T-helper 2 cell treated with Interferon-gamma antibody and Interleukin-4, amounts not matched to agents 5 μg/mL and 100 μg/mL, for 36 hours (primary cell): ENCODE measurements at regions not wholly inside any gene's neighbourhood (a gene's known extent, or its start where the extent isn't known, plus 50 kb on each side); places are given as distances from the start of the nearest gene placed in this dataset.

Source experiments
- DNase-seq: peaks from one replicate; pipeline ENCODE4 v3.0.0; 2021; ENCODE audit warnings: low spot score
- H3K27ac Mint-ChIP-seq: one replicate; pipeline ENCODE4 v1.8.0; 2021; ENCODE audit warnings: mild to moderate bottlenecking, mixed read lengths
- H3K27me3 Mint-ChIP-seq: one replicate; pipeline ENCODE4 v1.8.0; 2021; ENCODE audit warnings: low read depth, mixed read lengths
- H3K36me3 Mint-ChIP-seq: one replicate; pipeline ENCODE4 v1.8.0; 2021; ENCODE audit warnings: low read depth, mixed read lengths
- H3K4me1 Mint-ChIP-seq: one replicate; pipeline ENCODE4 v1.8.0; 2021; ENCODE audit warnings: low read depth, mixed read lengths
- H3K4me3 Mint-ChIP-seq: one replicate; pipeline ENCODE4 v1.8.0; 2022; ENCODE audit warnings: mild to moderate bottlenecking, moderate library complexity, mixed read lengths
- H3K9me3 Mint-ChIP-seq: one replicate; pipeline ENCODE4 v1.8.0; 2021; ENCODE audit warnings: mixed read lengths

GRCh38 chr6:133689863-133690262 lies 199.1 kb upstream of the TCF21 start:
- no peaks in the 10 kb centered on the region for H3K4me1 Mint-ChIP-seq
- no peaks in the 10 kb centered on the region for H3K27me3 Mint-ChIP-seq
- H3K36me3 Mint-ChIP-seq: no peaks in the 10 kb centered on the region
- H3K27ac Mint-ChIP-seq: no peak overlapping the region
- H3K4me3 Mint-ChIP-seq: no peak overlapping the region
- DNase-seq: no peak
- no peaks in the 10 kb centered on the region for H3K9me3 Mint-ChIP-seq

- H3K27me3 Mint-ChIP-seq: no peaks in the 10 kb centered on the region
- no peak overlapping the region for H3K27ac Mint-ChIP-seq
- no peak overlapping the region for H3K4me3 Mint-ChIP-seq
- DNase-seq: no peak
- H3K9me3 Mint-ChIP-seq: no peaks in the 10 kb centered on the region
- no peaks in the 10 kb centered on the region for H3K36me3 Mint-ChIP-seq
- H3K4me1 Mint-ChIP-seq: no peaks in the 10 kb centered on the region
Measured at GRCh38 chr6:133693565-133693964, 195.3 kb upstream of the TCF21 start.

- H3K4me1 Mint-ChIP-seq: no peaks in the 10 kb centered on the region
- H3K36me3 Mint-ChIP-seq: no peaks in the 10 kb centered on the region
- no peak for DNase-seq
- H3K27ac Mint-ChIP-seq: no peak overlapping the region
- H3K4me3 Mint-ChIP-seq: no peak overlapping the region
- H3K27me3 Mint-ChIP-seq: peaks cover 4% of the 10 kb centered on the region
- H3K9me3 Mint-ChIP-seq: no peaks in the 10 kb centered on the region
Measured at GRCh38 chr6:133697185-133697584, 191.7 kb upstream of the TCF21 start.

GRCh38 chr6:133697666-133698065 lies 191.2 kb upstream of the TCF21 start:
- no peaks in the 10 kb centered on the region for H3K4me1 Mint-ChIP-seq
- no peaks in the 10 kb centered on the region for H3K36me3 Mint-ChIP-seq
- DNase-seq: no peak
- H3K27me3 Mint-ChIP-seq: peaks cover 5% of the 10 kb centered on the region
- no peak overlapping the region for H3K4me3 Mint-ChIP-seq
- H3K27ac Mint-ChIP-seq: no peak overlapping the region
- H3K9me3 Mint-ChIP-seq: no peaks in the 10 kb centered on the region

GRCh38 chr6:133698272-133698671 lies 190.6 kb upstream of the TCF21 start:
- Mint-ChIP-seq H3K9me3 (no peaks in the 10 kb centered on the region), H3K27ac (no peak overlapping the region), H3K36me3 (no peaks in the 10 kb centered on the region), H3K4me1 (no peaks in the 10 kb centered on the region), H3K4me3 (no peak overlapping the region), H3K27me3 (peaks cover 5% of the 10 kb centered on the region)
- no peak for DNase-seq

GRCh38 chr6:133699741-133700385 lies 189.1 kb upstream of the TCF21 start:
- Mint-ChIP-seq H3K36me3 (no peaks in the 10 kb centered on the region), H3K27me3 (peaks cover 6% of the 10 kb centered on the region), H3K27ac (no peak overlapping the region), H3K9me3 (no peaks in the 10 kb centered on the region), H3K4me3 (no peak overlapping the region), H3K4me1 (no peaks in the 10 kb centered on the region)
- DNase-seq: no peak

GRCh38 chr6:133701633-133702331 lies 187.1 kb upstream of the TCF21 start:
- Mint-ChIP-seq H3K9me3 (no peaks in the 10 kb centered on the region), H3K27ac (no peak overlapping the region), H3K27me3 (peaks cover 8% of the 10 kb centered on the region), H3K4me1 (no peaks in the 10 kb centered on the region), H3K36me3 (no peaks in the 10 kb centered on the region), H3K4me3 (no peak overlapping the region)
- DNase-seq: no peak

GRCh38 chr6:133704371-133704770 lies 184.5 kb upstream of the TCF21 start:
- Mint-ChIP-seq H3K36me3 (no peaks in the 10 kb centered on the region), H3K9me3 (no peaks in the 10 kb centered on the region), H3K27ac (no peak overlapping the region), H3K4me3 (no peak overlapping the region), H3K27me3 (peaks cover 10% of the 10 kb centered on the region), H3K4me1 (no peaks in the 10 kb centered on the region)
- no peak for DNase-seq

GRCh38 chr6:133705066-133705465 lies 183.8 kb upstream of the TCF21 start:
- Mint-ChIP-seq H3K27me3 (peaks cover 10% of the 10 kb centered on the region), H3K4me1 (no peaks in the 10 kb centered on the region), H3K36me3 (no peaks in the 10 kb centered on the region), H3K27ac (no peak overlapping the region), H3K9me3 (no peaks in the 10 kb centered on the region), H3K4me3 (no peak overlapping the region)
- DNase-seq: no peak

- peaks cover 10% of the 10 kb centered on the region for H3K27me3 Mint-ChIP-seq
- H3K4me3 Mint-ChIP-seq: no peak overlapping the region
- H3K4me1 Mint-ChIP-seq: no peaks in the 10 kb centered on the region
- no peaks in the 10 kb centered on the region for H3K9me3 Mint-ChIP-seq
- DNase-seq: no peak
- no peak overlapping the region for H3K27ac Mint-ChIP-seq
- no peaks in the 10 kb centered on the region for H3K36me3 Mint-ChIP-seq
Measured at GRCh38 chr6:133705731-133706130, 183.2 kb upstream of the TCF21 start.

- no peak for DNase-seq
- Mint-ChIP-seq H3K9me3 (no peaks in the 10 kb centered on the region), H3K27me3 (peaks cover 5% of the 10 kb centered on the region), H3K36me3 (no peaks in the 10 kb centered on the region), H3K27ac (no peak overlapping the region), H3K4me1 (no peaks in the 10 kb centered on the region), H3K4me3 (no peak overlapping the region)
Measured at GRCh38 chr6:133707456-133707855, 181.5 kb upstream of the TCF21 start.

- Mint-ChIP-seq H3K9me3 (no peaks in the 10 kb centered on the region), H3K36me3 (no peaks in the 10 kb centered on the region), H3K4me3 (no peak overlapping the region), H3K27me3 (peaks cover 2% of the 10 kb centered on the region), H3K27ac (no peak overlapping the region), H3K4me1 (peaks cover 6% of the 10 kb centered on the region)
- no peak for DNase-seq
Measured at GRCh38 chr6:133710826-133711225, 178.1 kb upstream of the TCF21 start.

- H3K9me3 Mint-ChIP-seq: no peaks in the 10 kb centered on the region
- H3K27ac Mint-ChIP-seq: no peak overlapping the region
- H3K4me3 Mint-ChIP-seq: no peak overlapping the region
- H3K4me1 Mint-ChIP-seq: peaks cover 6% of the 10 kb centered on the region
- no peak for DNase-seq
- H3K27me3 Mint-ChIP-seq: no peaks in the 10 kb centered on the region
- H3K36me3 Mint-ChIP-seq: no peaks in the 10 kb centered on the region
Measured at GRCh38 chr6:133715270-133715669, 173.6 kb upstream of the TCF21 start.

- Mint-ChIP-seq H3K36me3 (no peaks in the 10 kb centered on the region), H3K27ac (no peak overlapping the region), H3K27me3 (no peaks in the 10 kb centered on the region), H3K4me1 (no peaks in the 10 kb centered on the region), H3K4me3 (no peak overlapping the region), H3K9me3 (peaks cover 9% of the 10 kb centered on the region)
- no peak for DNase-seq
Measured at GRCh38 chr6:133724726-133725125, 164.2 kb upstream of the TCF21 start.

GRCh38 chr6:133726188-133726587 lies 162.7 kb upstream of the TCF21 start:
- no peaks in the 10 kb centered on the region for H3K27me3 Mint-ChIP-seq
- no peak overlapping the region for H3K27ac Mint-ChIP-seq
- DNase-seq: no peak
- H3K4me3 Mint-ChIP-seq: no peak overlapping the region
- H3K36me3 Mint-ChIP-seq: no peaks in the 10 kb centered on the region
- peaks cover 9% of the 10 kb centered on the region for H3K9me3 Mint-ChIP-seq
- H3K4me1 Mint-ChIP-seq: no peaks in the 10 kb centered on the region
